Choroid plexus epithelial cell (primary cell): ENCODE measurements at regions not wholly inside any gene's neighbourhood (a gene's known extent, or its start where the extent isn't known, plus 50 kb on each side); places are given as distances from the start of the nearest gene placed in this dataset.

Experiments
- DNase-seq: peaks from one replicate; pipeline ENCODE4 v3.0.0-alpha.2; 2010; ENCODE audit warnings: low read depth
- H3K4me3 ChIP-seq: 2 replicates; pipeline ENCODE4 v1.5.1; 2011; ENCODE audit warnings: low read depth, mild to moderate bottlenecking, control low read depth, low read length, moderate library complexity
- TF ChIP-seq, protein P1 (sequence below): conservative IDR thresholded peaks from 2 replicates; pipeline ENCODE4 v1.5.1; 2011; ENCODE audit warnings: low read depth, mild to moderate bottlenecking, control low read depth, inconsistent platforms, low read length, moderate library complexity

GRCh38 chr6:68044264-68044663 lies 590.8 kb upstream of the ADGRB3 start:
- TF ChIP-seq, protein P1, sequence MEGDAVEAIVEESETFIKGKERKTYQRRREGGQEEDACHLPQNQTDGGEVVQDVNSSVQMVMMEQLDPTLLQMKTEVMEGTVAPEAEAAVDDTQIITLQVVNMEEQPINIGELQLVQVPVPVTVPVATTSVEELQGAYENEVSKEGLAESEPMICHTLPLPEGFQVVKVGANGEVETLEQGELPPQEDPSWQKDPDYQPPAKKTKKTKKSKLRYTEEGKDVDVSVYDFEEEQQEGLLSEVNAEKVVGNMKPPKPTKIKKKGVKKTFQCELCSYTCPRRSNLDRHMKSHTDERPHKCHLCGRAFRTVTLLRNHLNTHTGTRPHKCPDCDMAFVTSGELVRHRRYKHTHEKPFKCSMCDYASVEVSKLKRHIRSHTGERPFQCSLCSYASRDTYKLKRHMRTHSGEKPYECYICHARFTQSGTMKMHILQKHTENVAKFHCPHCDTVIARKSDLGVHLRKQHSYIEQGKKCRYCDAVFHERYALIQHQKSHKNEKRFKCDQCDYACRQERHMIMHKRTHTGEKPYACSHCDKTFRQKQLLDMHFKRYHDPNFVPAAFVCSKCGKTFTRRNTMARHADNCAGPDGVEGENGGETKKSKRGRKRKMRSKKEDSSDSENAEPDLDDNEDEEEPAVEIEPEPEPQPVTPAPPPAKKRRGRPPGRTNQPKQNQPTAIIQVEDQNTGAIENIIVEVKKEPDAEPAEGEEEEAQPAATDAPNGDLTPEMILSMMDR, result no peak
- no peak for DNase-seq
- no peak overlapping the region for H3K4me3 ChIP-seq

- TF ChIP-seq, protein P1, result no peak
- no peak for DNase-seq
- H3K4me3 ChIP-seq, result no peak overlapping the region
These were observed 592.0 kb upstream of the ADGRB3 start for GRCh38 chr6:68043122-68043398.

- TF ChIP-seq, protein P1, result no peak
- no peak overlapping the region for H3K4me3 ChIP-seq
- DNase-seq, result no peak
These were observed 592.6 kb upstream of the ADGRB3 start for GRCh38 chr6:68042339-68043121.

GRCh38 chr6:68040780-68041179 lies 594.3 kb upstream of the ADGRB3 start:
- TF ChIP-seq, protein P1, result no peak
- peak overlapping the region; percentile 47 for H3K4me3 ChIP-seq
- DNase-seq, result no peak

GRCh38 chr6:68040312-68040778 lies 594.7 kb upstream of the ADGRB3 start:
- DNase-seq, result peak; percentile 19
- TF ChIP-seq, protein P1, result no peak
- H3K4me3 ChIP-seq, result peak overlapping the region; percentile 47

- DNase-seq, result no peak
- H3K4me3 ChIP-seq, result peak overlapping the region; percentile 47
- TF ChIP-seq, protein P1, result no peak
These were observed 595.3 kb upstream of the ADGRB3 start for GRCh38 chr6:68039641-68040311.
